Cortex of kidney (tissue), 1 donor: ENCODE measurements at regions not wholly inside any gene's neighbourhood (a gene's known extent, or its start where the extent isn't known, plus 50 kb on each side); places are given as distances from the start of the nearest gene placed in this dataset.

Experiments used
- DNase-seq: peaks from one replicate; lab custom pipeline; 2025; lab: John Stamatoyannopoulos, UW

GRCh38 chr12:30090258-30090657 is 306.5 kb upstream of the TMTC1 start:
- no peak for DNase-seq

GRCh38 chr12:30088259-30088995 is 304.7 kb upstream of the TMTC1 start:
- no peak for DNase-seq

DNA sequence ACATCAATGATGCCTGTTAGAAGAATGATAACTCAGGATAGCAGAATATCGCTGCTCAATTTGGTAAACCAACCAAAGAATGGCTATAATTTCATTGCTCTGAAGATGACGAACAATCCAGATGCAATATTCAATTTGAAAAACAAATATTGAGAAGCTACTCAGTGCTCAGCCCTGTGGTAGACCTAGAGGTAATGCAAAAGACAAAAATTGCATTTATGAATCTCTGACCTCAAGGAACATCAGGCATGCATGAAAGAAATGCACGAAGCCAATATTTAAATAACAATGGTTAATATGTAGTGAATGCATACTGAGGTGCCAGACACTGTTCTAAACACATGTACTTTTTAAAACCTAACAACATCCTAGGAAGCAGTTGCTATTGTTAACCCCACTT is 298.6 kb upstream of the TMTC1 start:
- no peak for DNase-seq

DNA sequence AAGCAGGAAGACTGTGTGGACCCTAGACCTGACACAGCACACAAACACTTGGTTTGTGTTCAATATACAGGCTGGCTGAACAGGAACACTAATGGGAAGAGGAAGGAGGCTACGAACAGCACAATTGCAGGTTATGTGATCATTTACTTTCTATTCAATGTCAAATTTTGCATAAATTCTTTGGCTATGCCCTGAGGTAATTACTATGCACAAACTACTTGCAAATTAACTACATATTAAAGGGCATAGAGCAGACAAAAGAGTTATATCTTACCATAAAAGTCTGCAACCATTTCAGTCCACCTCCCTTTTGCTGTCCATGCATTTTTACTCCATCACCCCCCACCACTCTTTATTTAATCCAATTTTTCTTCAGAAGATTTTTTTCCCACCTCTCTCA is 291.2 kb upstream of the TMTC1 start:
- DNase-seq, result no peak

DNA sequence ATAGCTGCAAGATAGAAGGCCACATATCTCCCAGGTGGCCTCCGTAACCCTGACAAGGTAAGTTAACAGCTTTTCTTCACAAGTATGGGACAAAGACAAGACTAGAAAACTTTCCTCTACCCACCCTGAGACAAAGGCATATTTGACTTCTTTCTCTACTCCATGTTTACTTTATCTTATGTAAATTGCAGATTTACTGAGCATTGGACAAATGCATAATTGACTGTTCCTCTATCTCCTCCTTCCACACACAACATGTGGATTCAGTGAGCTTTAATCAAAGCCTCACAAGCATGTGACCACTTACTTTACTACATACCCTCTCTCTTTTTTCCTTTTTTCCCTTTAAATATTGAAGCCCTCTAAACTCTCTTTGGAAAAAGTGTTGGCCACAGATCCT is 289.1 kb upstream of the TMTC1 start:
- DNase-seq, result no peak

- DNase-seq, result no peak
These were observed 283.4 kb upstream of the TMTC1 start for GRCh38 chr12:30067146-30067545.

DNA sequence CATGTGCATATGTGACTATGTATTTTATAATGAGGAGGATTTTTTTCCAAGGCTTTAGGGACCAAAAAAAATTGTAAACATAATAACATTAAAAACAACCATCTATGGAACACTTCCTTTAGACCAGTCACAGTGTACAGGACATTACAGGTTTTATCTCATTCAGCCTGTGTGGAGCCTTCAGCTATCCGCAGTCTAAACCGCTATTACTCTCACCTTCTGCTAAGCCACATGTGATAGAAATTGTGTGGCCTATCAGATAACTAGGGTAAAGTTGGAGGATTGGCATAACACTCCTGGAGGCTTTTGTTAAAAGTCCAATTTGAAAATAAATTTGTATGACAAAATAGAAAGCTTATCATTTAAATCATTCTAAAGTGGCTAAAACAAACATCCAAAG is 281.2 kb upstream of the TMTC1 start:
- no peak for DNase-seq

- no peak for DNase-seq
These were observed 279.7 kb upstream of the TMTC1 start for GRCh38 chr12:30063435-30063945.

DNA sequence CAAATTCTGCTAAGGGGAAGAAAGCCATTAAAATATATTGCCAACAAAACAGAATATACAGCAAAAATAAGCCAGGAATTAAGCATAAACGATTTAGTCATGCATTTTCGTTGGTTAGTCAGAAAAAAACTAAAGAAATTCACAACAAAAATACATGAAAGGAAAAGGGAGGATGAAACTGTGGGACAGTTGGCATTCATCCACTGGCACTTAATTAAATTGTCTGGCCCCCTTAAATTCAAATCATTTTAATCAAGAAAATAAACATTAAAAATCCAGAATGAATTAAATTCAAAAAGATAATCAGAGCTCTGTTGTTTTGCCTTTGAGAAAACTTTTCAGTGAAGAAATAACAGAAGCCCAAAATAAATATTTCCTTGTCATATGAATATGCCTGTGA is 264.6 kb upstream of the TMTC1 start:
- DNase-seq, result no peak

DNA sequence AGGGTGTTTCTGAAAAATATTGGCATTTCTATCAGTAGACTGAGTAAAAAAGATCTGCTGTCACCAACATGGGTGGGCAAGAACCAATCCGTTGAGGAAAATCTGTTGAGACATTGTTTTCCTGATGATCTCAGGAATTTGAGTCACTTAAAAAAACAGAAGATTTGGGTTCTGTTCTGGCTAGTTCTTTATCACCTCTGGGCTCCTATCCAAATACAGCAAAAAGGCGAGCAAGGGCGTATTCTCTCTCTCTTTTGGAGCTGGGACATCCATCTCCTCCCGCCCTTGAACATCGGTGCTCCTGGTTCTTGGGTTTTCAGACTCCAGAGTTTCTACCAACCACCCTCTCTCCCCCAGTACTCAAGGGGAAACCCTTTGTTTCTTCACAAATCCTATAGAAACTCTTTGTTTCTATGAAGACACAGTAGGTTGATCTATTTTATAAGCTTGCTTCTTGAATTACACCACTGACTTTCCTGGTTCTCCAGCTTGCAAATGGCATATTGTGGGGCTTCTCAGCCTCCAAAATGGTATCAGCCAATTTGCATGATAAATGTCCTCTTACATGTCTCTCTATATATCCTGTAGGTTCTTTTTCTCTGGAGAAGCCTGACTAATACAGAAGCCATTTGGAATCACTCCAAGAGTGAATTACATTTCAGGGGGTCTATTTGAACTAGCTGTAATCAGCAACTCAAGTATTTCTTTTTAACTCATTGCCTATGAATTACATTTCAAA is 263.9 kb upstream of the TMTC1 start:
- peak; percentile 4 for DNase-seq

- no peak for DNase-seq
These were observed 262.6 kb upstream of the TMTC1 start for GRCh38 chr12:30046376-30046775.

DNA sequence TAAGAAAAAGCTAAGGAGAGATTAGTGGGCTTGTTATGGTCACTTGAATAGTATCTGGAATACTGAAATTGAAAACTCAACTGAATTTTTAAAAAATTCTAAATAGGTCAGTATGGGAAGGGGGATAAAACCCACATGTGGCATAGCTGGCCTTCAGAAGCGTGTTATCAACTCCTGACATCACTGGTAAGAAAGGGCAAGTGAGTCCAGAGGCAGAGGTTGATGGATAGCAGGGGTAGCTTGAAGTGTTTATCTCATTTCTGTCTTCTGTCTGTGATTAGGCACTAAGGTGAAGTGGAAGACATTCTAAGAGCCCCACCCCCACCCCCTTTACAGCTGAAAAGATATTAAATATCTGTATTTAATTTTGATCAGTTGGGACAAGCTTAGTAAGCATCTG is 261.4 kb upstream of the TMTC1 start:
- DNase-seq, result no peak

DNA sequence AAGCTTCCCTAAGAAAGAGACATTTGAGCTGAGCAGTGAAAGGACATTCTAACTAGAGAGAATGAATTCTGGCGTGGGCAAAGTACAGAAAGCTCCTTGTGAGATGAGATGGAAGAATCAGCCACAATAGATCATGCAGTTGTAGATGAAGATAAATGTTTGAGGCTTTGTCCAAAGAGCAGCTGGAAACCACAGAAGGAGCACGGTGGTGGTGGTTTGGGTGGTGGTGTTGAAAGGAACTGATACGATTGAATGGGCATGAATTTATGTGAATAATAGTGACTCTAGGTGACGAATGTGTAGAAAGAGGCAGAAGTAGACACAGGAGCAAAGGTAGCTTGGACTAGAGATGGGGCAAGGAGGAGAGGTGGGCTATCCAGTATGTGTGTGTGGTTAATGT is 260.5 kb upstream of the TMTC1 start:
- no peak for DNase-seq

DNA sequence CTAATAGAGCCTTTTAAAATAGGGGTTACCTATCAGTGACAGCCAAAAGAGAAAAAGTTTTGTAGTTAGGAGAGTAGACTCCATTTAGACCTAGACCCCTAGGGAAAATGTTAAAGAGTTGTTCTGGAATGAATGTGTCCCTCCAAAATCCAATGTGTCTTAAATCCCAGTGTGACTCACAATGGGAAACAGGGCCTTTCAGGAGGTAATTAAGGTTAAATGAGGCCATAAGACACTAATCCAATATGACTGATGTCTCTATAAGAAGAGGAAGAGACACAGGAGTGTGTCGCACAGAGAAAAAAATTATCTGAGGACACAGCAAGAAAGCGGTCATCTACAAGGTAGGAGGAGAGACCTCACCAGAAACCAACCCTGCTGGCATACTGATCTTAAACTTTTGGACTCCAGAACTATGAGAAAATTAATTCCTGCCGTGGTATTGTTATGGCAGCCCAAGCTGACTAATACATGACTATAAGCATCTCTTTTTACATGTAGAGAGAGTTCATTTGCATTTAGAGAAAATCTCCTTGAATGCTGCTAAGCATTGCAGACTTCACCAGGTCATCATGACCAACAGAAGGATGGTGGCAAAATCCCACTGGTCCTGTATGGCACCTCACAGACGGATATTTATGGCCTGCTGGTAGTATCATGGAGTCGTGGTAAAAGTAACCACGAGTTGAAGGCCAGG is 259.6 kb upstream of the TMTC1 start:
- no peak for DNase-seq

DNA sequence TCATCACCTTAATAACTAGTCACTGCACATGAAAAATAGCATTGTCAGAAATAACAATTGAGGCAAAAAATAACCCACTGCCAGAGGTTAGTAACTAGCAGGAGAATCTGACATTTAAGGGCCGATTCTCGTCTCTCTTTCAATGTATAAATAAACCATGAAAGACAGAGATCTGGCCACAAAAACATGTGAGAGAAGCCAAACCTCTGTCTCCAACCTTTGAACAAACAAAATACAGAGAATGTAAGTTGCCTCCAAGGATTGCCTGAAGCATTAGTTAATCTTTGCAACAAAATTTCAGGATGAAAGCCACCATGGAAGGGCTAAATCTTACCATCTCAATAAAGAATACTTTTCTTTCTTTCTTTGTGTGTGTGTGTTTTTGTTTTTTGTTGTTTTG is 257.4 kb upstream of the TMTC1 start:
- no peak for DNase-seq

DNA sequence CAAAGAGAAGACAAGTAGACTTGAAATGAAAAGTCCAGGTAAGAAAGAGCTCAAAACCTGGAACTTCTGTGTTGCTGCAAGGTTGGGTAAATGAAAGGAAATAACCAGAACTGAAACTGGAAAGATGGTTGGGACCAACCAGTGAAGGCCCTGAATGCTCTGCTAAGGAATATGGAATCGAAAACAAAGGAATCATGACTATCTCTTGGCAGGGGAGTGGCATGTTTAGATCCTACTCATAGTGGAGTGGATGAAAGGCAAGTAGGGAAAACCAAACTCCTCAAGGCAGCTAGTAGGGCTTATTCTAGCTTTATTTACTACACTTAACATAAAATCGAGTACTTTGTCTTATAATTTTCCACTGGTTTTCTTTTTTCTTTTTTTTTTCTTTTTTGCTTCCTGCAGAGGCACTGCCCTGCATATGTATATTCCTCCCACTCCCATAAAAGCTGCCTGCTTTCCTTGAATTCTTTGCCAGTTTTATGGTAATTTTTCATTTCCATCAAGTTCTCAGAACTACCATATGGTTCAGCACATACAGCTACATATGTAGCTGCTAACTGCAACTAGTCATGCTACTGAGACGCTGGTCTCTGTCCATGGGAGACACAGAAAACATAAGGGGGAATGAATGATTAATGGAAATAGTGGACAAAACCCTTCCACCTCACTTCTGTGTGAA is 247.1 kb upstream of the TMTC1 start:
- no peak for DNase-seq

DNA sequence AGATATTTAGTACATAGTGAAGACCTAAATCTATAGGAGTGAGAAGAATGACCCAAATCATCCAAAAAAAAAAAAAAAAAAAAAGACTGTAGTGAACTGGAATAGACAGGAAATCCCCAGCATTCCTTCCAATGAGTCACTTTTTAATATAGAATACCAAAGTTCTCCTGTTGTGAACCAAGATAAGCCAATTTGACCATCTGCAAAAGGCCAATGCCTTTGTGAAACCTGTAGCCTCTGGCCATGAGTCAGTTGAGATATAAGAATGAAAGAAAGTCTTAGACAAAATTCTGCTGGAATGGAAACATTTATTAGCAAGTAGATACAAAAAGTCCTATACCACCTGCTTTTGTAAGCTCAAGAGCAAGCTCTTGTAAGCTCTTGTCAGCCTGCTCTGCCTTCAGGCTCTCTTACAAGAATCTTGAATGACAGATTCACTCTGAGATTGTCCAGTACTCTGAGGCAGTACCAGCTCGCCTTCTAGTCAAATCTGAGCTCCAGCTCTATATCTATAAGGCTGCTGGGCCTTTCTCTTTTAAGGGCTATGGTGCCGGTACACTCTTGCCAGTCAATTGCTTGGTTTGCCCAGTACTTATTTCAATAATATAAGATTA is 243.0 kb upstream of the TMTC1 start:
- no peak for DNase-seq

GRCh38 chr12:30025317-30025716 is 241.6 kb upstream of the TMTC1 start:
- DNase-seq, result no peak

DNA sequence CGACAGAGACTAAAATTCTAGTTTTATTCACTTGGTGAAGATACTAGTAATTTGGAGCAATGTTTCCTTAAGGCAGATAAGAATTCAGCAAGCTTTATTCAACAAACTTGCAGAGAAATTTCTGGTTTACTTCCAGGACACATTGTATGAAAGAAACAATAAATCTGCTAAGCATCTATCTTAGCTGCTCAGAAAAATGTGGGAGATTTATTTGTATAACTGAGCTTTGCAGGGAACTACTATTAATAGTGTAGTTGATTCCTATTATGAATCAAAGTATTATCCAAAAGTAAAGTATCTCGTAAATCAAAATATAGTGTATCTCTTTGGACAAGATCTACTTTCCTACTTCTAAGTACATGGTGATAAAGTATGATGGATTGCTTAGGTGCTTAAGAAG is 239.4 kb upstream of the TMTC1 start:
- DNase-seq, result no peak

GRCh38 chr12:30021051-30021833 is 237.5 kb upstream of the TMTC1 start:
- no peak for DNase-seq
